NCI-H748 (cell line): ENCODE measurements at regions not wholly inside any gene's neighbourhood (a gene's known extent, or its start where the extent isn't known, plus 50 kb on each side); places are given as distances from the start of the nearest gene placed in this dataset.

Experiments used
- DNase-seq: peaks from one replicate; lab custom pipeline; 2025; ENCODE audit not compliant: unreplicated experiment; lab: John Stamatoyannopoulos, UW

- DNase-seq: peak; percentile 69
These were observed 51.2 kb upstream of the CDH5 start for GRCh38 chr16:66315210-66315825.

GRCh38 chr16:66311306-66311705, 55.2 kb upstream of the CDH5 start:
- no peak for DNase-seq

- no peak for DNase-seq
These were observed 57.2 kb upstream of the CDH5 start for GRCh38 chr16:66309215-66309807.

- no peak for DNase-seq
These were observed 58.4 kb upstream of the CDH5 start for GRCh38 chr16:66308096-66308495.

- DNase-seq: no peak
These were observed 59.9 kb upstream of the CDH5 start for GRCh38 chr16:66306366-66307150.

- DNase-seq: no peak
These were observed 61.5 kb upstream of the CDH5 start for GRCh38 chr16:66304961-66305360.

GRCh38 chr16:66304151-66304550, 62.3 kb upstream of the CDH5 start:
- no peak for DNase-seq

GRCh38 chr16:66300501-66300900, 66.0 kb upstream of the CDH5 start:
- no peak for DNase-seq

GRCh38 chr16:66300037-66300436, 66.5 kb upstream of the CDH5 start:
- DNase-seq: no peak

- no peak for DNase-seq
These were observed 67.1 kb upstream of the CDH5 start for GRCh38 chr16:66299349-66299748.

GRCh38 chr16:66298571-66299120, 67.8 kb upstream of the CDH5 start:
- no peak for DNase-seq

GRCh38 chr16:66298006-66298405, 68.5 kb upstream of the CDH5 start:
- no peak for DNase-seq

- DNase-seq: no peak
These were observed 69.9 kb upstream of the CDH5 start for GRCh38 chr16:66296591-66296990.

GRCh38 chr16:66295761-66296546, 70.5 kb upstream of the CDH5 start:
- DNase-seq: no peak

- no peak for DNase-seq
These were observed 71.3 kb upstream of the CDH5 start for GRCh38 chr16:66295213-66295612.

- DNase-seq: no peak
These were observed 72.0 kb upstream of the CDH5 start for GRCh38 chr16:66294507-66294906.

GRCh38 chr16:66293932-66294331, 72.6 kb upstream of the CDH5 start:
- no peak for DNase-seq

GRCh38 chr16:66293207-66293735, 73.2 kb upstream of the CDH5 start:
- no peak for DNase-seq

- no peak for DNase-seq
These were observed 74.1 kb upstream of the CDH5 start for GRCh38 chr16:66292241-66292935.

- DNase-seq: no peak
These were observed 74.7 kb upstream of the CDH5 start for GRCh38 chr16:66291833-66292232.
